ENCODE measurements at regions not wholly inside any gene's neighbourhood (a gene's known extent, or its start where the extent isn't known, plus 50 kb on each side); places are given as distances from the start of the nearest gene placed in this dataset.

- no peak overlapping the region for H3K9ac ChIP-seq (ENCODE audit: low read length)
- no peaks in the 10 kb centered on the region for H3K36me3 ChIP-seq (replicated peaks in 1 of 2; ENCODE audit: control extremely low read depth in 1 of 2, control insufficient read depth in 1 of 2, extremely low read depth in 1 of 2, insufficient read depth in 2 of 2, low read length in 1 of 2)
- H2AFZ ChIP-seq (ENCODE audit: insufficient read depth, low read depth, low read length, poor library complexity, severe bottlenecking) = no peak overlapping the region
- no peaks in the 10 kb centered on the region for H3K27me3 Mint-ChIP-seq
- peaks cover 2% of the 10 kb centered on the region for H3K9me3 Mint-ChIP-seq (ENCODE audit: insufficient read depth)
- H3K9me3 ChIP-seq (ENCODE audit: control extremely low read depth in 1 of 3, control insufficient read depth in 2 of 3, insufficient read depth in 1 of 3, low read length in 2 of 3) = peaks cover 0 to 4% (median 0%) of the 10 kb centered on the region in 3 donors
- H3K4me3 ChIP-seq (ENCODE audit: control extremely low read depth in 1 of 5, extremely low read depth in 1 of 5, insufficient read depth in 1 of 5, low read depth in 2 of 5, low read length in 4 of 5) = no peak overlapping the region
- H3K4me2 ChIP-seq (replicated peaks; ENCODE audit: low read depth, low read length, poor library complexity, severe bottlenecking) = no peak overlapping the region
- ChIA-PET POLR2A (no interaction called here), CTCF (no interaction called here)
- DNase-seq (no peak), ATAC-seq (ENCODE audit: low read depth) (no peak)
- H4K20me1 ChIP-seq (ENCODE audit: control insufficient read depth, insufficient read depth, low read length, poor library complexity, severe bottlenecking) = no peaks in the 10 kb centered on the region
- H3K79me2 ChIP-seq (ENCODE audit: control insufficient read depth, insufficient read depth, low read length) = no peaks in the 10 kb centered on the region
- intact Hi-C loops (cut with micrococcal nuclease) = no loop called here
- H3K4me3 Mint-ChIP-seq = no peak overlapping the region
- H3K4me1 Mint-ChIP-seq = no peaks in the 10 kb centered on the region
- WGBS (ENCODE audit: insufficient coverage) = no CpG with 5 or more reads among the region's 2 CpGs
- H3K27ac Mint-ChIP-seq = no peak overlapping the region
- no peaks in the 10 kb centered on the region for H3K4me1 ChIP-seq (ENCODE audit: control insufficient read depth in 2 of 2, insufficient read depth in 2 of 2, low read length in 2 of 2)
- TF ChIP-seq CTCF (IDR thresholded peaks at IDR 0.05) = no peak
- no peaks in the 10 kb centered on the region for H3K27me3 ChIP-seq (replicated peaks in 1 of 4; ENCODE audit: control extremely low read depth in 1 of 4, control insufficient read depth in 3 of 4, insufficient read depth in 4 of 4, low read length in 3 of 4)
- no peak overlapping the region for H3K27ac ChIP-seq (ENCODE audit: low read length in 2 of 2)
Measured at GRCh38 chr1:214824763-214825162, 221.8 kb downstream of the CENPF start.

GRCh38 chr1:214826619-214827018, 223.6 kb downstream of the CENPF start:
- Histone ChIP-seq H3K4me1 (ENCODE audit: control insufficient read depth in 2 of 2, insufficient read depth in 2 of 2, low read length in 2 of 2) (no peaks in the 10 kb centered on the region), H3K9ac (ENCODE audit: low read length) (no peak overlapping the region), H3K79me2 (ENCODE audit: control insufficient read depth, insufficient read depth, low read length) (no peaks in the 10 kb centered on the region), H3K27me3 (replicated peaks in 1 of 4; ENCODE audit: control extremely low read depth in 1 of 4, control insufficient read depth in 3 of 4, insufficient read depth in 4 of 4, low read length in 3 of 4) (no peaks in the 10 kb centered on the region), H3K36me3 (replicated peaks in 1 of 2; ENCODE audit: control extremely low read depth in 1 of 2, control insufficient read depth in 1 of 2, extremely low read depth in 1 of 2, insufficient read depth in 2 of 2, low read length in 1 of 2) (no peaks in the 10 kb centered on the region), H2AFZ (ENCODE audit: insufficient read depth, low read depth, low read length, poor library complexity, severe bottlenecking) (no peak overlapping the region), H3K4me2 (replicated peaks; ENCODE audit: low read depth, low read length, poor library complexity, severe bottlenecking) (no peak overlapping the region), H3K27ac (ENCODE audit: low read length in 2 of 2) (no peak overlapping the region), H3K4me3 (ENCODE audit: control extremely low read depth in 1 of 5, extremely low read depth in 1 of 5, insufficient read depth in 1 of 5, low read depth in 2 of 5, low read length in 4 of 5) (no peak overlapping the region), H4K20me1 (ENCODE audit: control insufficient read depth, insufficient read depth, low read length, poor library complexity, severe bottlenecking) (no peaks in the 10 kb centered on the region), H3K9me3 (ENCODE audit: control extremely low read depth in 1 of 3, control insufficient read depth in 2 of 3, insufficient read depth in 1 of 3, low read length in 2 of 3) (peaks cover 0 to 4% (median 0%) of the 10 kb centered on the region in 3 donors)
- no peak overlapping the region for H3K4me3 Mint-ChIP-seq
- DNase-seq = no peak
- intact Hi-C loops (cut with micrococcal nuclease) = no loop called here
- no peaks in the 10 kb centered on the region for H3K4me1 Mint-ChIP-seq
- TF ChIP-seq EZH2 (IDR thresholded peaks at IDR 0.05; ENCODE audit: borderline replicate concordance, insufficient read depth, low read depth, low read length, poor library complexity, severe bottlenecking) = no peak
- TF ChIP-seq CTCF (IDR thresholded peaks at IDR 0.05) = no peak
- H3K27me3 Mint-ChIP-seq = no peaks in the 10 kb centered on the region
- POLR2A ChIA-PET = no interaction called here
- ATAC-seq (ENCODE audit: low read depth) = no peak
- CTCF ChIA-PET = no interaction called here
- 88% methylated on average over 2 of the region's 4 CpGs for WGBS (ENCODE audit: insufficient coverage)
- H3K27ac Mint-ChIP-seq = no peak overlapping the region
- H3K9me3 Mint-ChIP-seq (ENCODE audit: insufficient read depth) = peaks cover 2% of the 10 kb centered on the region
